Activated B cell treated with CpG ODN at 0.5 μM for 24 hours (primary cell): ENCODE measurements at regions not wholly inside any gene's neighbourhood (a gene's known extent, or its start where the extent isn't known, plus 50 kb on each side); places are given as distances from the start of the nearest gene placed in this dataset.

Experiments
- ATAC-seq: fragments of 200-7000 bp; cut with Tn5 transposase; one replicate; pipeline ENCODE4 v1.10.0; 2021; ENCODE audit warnings: low read depth, mild to moderate bottlenecking, moderate library complexity
- CTCF ChIA-PET: fragments of 350-600 bp; sonication (Branson Sonifier 250); formaldehyde crosslinking; loops from one replicate; lab custom pipeline; 2021; ENCODE audit warnings: antibody characterized with exemption; lab: Charles Lee
- POLR2A ChIA-PET: fragments of 350-600 bp; sonication (Branson Sonifier 250); formaldehyde crosslinking; loops from one replicate; lab custom pipeline; 2021; ENCODE audit warnings: antibody characterized with exemption; lab: Charles Lee
- DNase-seq: peaks from one replicate; pipeline ENCODE4 v3.0.0; 2022
- H3K27ac Mint-ChIP-seq: one replicate; pipeline ENCODE4 v1.8.0; 2020; ENCODE audit warnings: mixed read lengths
- H3K27me3 Mint-ChIP-seq: one replicate; pipeline ENCODE4 v1.8.0; 2021; ENCODE audit warnings: mixed read lengths
- H3K36me3 Mint-ChIP-seq: one replicate; pipeline ENCODE4 v1.8.0; 2021; ENCODE audit warnings: low read depth, mixed read lengths
- H3K4me1 Mint-ChIP-seq: one replicate; pipeline ENCODE4 v1.8.0; 2021; ENCODE audit warnings: mixed read lengths
- H3K4me3 Mint-ChIP-seq: one replicate; pipeline ENCODE4 v1.8.0; 2020; ENCODE audit warnings: mild to moderate bottlenecking, mixed read lengths
- H3K9me3 Mint-ChIP-seq: one replicate; pipeline ENCODE4 v1.8.0; 2020; ENCODE audit warnings: mixed read lengths
- intact Hi-C: fragments of 100-400 bp; cut with micrococcal nuclease; formaldehyde crosslinking; loops from one replicate; pipeline ENCODE4 v1.15.1; 2024
- TF ChIP-seq, protein P1 (sequence below): fragments of 200-600 bp; IDR thresholded peaks from one replicate; pipeline ENCODE4 v1.8.0; 2022; ENCODE audit warnings: antibody characterized with exemption, mild to moderate bottlenecking

DNA sequence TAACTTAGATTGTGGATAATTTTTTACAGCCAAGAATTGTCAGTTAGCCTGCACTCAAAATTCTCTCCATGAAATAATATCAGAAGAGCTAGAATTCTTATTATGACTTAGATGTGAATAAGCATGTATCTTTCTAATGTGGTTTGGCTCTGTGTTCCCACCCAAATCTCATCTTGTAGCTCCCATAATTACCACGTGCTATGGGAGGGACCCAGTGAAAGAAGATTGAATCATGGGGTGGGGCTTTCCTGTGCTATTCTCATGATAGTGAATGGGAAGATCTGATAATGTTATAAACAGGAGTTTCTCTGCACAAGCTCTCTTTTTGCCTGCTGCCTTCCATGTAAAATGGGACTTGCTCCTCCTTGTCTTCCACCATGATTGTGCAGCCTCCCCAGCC, 176.8 kb downstream of the MAT2B start:
- no peak overlapping the region for H3K27ac Mint-ChIP-seq
- TF ChIP-seq, protein P1, sequence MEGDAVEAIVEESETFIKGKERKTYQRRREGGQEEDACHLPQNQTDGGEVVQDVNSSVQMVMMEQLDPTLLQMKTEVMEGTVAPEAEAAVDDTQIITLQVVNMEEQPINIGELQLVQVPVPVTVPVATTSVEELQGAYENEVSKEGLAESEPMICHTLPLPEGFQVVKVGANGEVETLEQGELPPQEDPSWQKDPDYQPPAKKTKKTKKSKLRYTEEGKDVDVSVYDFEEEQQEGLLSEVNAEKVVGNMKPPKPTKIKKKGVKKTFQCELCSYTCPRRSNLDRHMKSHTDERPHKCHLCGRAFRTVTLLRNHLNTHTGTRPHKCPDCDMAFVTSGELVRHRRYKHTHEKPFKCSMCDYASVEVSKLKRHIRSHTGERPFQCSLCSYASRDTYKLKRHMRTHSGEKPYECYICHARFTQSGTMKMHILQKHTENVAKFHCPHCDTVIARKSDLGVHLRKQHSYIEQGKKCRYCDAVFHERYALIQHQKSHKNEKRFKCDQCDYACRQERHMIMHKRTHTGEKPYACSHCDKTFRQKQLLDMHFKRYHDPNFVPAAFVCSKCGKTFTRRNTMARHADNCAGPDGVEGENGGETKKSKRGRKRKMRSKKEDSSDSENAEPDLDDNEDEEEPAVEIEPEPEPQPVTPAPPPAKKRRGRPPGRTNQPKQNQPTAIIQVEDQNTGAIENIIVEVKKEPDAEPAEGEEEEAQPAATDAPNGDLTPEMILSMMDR: no peak
- no peak overlapping the region for H3K4me3 Mint-ChIP-seq
- no peaks in the 10 kb centered on the region for H3K4me1 Mint-ChIP-seq
- POLR2A ChIA-PET: no interaction called here
- H3K9me3 Mint-ChIP-seq: no peaks in the 10 kb centered on the region
- intact Hi-C loops: no loop called here
- peaks cover 14% of the 10 kb centered on the region for H3K27me3 Mint-ChIP-seq
- ATAC-seq (no peak), DNase-seq (no peak)
- no peaks in the 10 kb centered on the region for H3K36me3 Mint-ChIP-seq
- CTCF ChIA-PET: no interaction called here

DNA sequence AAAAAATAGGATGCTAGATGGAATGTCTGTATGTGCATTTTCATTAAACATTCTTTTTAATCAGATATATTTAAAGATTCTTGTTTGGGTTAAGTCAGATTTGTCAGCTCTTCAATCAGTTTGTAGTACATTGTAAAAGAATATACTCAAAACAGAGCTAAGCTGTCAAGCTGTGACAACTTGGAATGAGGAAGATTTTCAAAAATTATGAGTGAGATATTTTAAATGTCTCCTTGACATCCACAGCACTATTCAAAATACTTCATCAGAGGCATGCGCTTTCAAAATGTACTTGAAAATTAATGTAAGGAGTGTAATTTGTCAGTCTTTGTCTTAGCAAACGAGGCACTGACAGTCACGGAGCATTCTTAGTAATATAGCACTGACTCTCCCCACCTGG, 182.0 kb downstream of the MAT2B start:
- H3K27me3 Mint-ChIP-seq: peaks cover 11% of the 10 kb centered on the region
- H3K4me3 Mint-ChIP-seq: no peak overlapping the region
- no peak overlapping the region for H3K27ac Mint-ChIP-seq
- TF ChIP-seq, protein P1: no peak
- ATAC-seq (no peak), DNase-seq (no peak)
- CTCF ChIA-PET: no interaction called here
- no peaks in the 10 kb centered on the region for H3K36me3 Mint-ChIP-seq
- H3K9me3 Mint-ChIP-seq: no peaks in the 10 kb centered on the region
- POLR2A ChIA-PET: no interaction called here
- intact Hi-C loops: no loop called here
- no peaks in the 10 kb centered on the region for H3K4me1 Mint-ChIP-seq

DNA sequence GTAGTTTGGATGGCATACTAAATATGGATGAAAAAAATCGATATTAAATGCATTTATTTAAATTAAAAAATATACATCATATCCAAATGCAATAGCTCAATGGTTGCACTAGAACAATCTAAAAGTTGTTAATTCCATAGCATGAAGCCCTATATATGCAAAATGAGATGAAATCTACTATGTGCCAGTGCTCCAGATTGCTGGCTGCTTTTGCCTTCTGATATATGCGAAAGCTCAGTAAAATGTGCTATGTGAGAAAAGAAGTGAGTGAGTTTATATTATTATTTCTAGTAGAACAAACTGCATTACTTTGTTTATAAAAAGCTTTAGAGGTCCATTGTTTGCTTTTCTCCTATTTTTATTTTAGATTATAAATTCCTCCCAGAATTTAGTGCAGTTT, 186.7 kb downstream of the MAT2B start:
- intact Hi-C loops: loop anchor here (10.0 kb wide), 1 partner anchor 553 kb away; no protein-coding TSS in a partner anchor
- Mint-ChIP-seq H3K27me3 (peaks cover 5% of the 10 kb centered on the region), H3K27ac (no peak overlapping the region)

DNA sequence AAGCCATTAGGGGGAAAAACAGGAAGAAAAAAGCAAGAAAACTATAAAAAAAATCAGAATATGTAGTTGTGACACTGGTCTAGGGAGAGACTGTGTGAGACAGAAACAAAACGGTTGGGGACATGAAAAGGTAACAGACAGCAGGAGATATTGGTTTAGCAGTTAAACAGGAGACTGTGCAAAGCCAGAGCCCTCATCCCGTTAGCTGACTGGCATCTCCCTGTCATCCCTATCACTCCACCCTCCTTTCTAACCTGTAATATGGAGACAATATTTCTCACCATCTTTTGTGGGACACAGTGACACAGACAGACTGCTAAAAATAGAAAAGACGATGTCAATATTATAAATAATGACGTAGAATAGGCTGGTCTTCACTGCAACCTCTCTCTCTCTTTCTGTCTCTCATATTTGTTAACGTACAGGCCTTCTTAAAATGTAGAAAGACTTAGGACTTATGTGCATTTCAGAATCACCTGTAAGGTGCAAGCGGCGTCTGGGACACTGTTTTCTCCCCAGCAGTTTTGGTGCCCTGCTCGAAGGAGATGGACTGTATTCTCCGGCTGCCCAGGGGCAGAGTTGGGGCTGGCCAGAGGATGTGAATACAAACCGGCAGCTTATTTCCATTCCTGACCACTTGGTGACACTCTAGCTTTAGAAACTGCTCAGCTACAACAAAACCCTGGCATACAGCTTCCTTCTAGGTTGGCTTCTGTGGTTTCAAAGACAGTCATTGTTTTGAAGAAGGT, 190.6 kb downstream of the MAT2B start:
- DNase-seq (no peak), ATAC-seq (peak; percentile 95)
- TF ChIP-seq, protein P1: peak; percentile 73
- Mint-ChIP-seq H3K27me3 (peaks cover 2% of the 10 kb centered on the region), H3K9me3 (no peaks in the 10 kb centered on the region), H3K27ac (no peak overlapping the region), H3K4me3 (no peak overlapping the region), H3K36me3 (no peaks in the 10 kb centered on the region), H3K4me1 (peaks cover 9% of the 10 kb centered on the region)
- ChIA-PET CTCF (interaction anchor here (0.6 to 7.9 kb wide), 26 partner anchors 11 to 1530 kb away, joined by 3 to 121 read pairs (median 4); no protein-coding TSS in a partner anchor), POLR2A (interaction anchor here (2.5 kb wide), 1 partner anchor 219 kb away, joined by 8 read pairs; no protein-coding TSS in a partner anchor)
- intact Hi-C loops: loop anchor here (1.0 to 10.0 kb wide), 9 partner anchors 132 to 1763 kb away; no protein-coding TSS in a partner anchor

More for the DNA sequence above, 186.7 kb downstream of the MAT2B start:
- ATAC-seq: no peak
- ChIA-PET POLR2A (no interaction called here), CTCF (interaction anchor here (1.0 to 7.9 kb wide), 2 partner anchors 321 to 812 kb away, joined by 5 to 121 read pairs; no protein-coding TSS in a partner anchor)
- DNase-seq: no peak
- Mint-ChIP-seq H3K4me3 (no peak overlapping the region), H3K9me3 (no peaks in the 10 kb centered on the region), H3K36me3 (no peaks in the 10 kb centered on the region), H3K4me1 (peaks cover 9% of the 10 kb centered on the region)
- TF ChIP-seq, protein P1: no peak

DNA sequence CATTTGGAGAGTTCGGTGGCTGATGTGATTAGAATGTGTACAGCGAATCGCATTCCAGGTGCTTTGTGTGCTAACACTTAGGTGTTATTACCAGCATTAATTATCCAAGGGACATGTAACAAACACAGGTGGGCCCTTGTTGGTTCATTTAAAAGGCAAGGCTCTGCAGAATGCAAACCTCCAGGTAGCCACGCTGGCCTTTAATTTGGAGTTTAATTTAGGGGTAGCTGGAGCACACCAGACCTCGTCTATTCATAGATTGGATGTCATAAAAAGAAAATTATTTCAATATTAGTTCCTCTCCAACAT, 191.1 kb downstream of the MAT2B start:
- intact Hi-C loops: loop anchor here (1.0 to 10.0 kb wide), 9 partner anchors 132 to 1762 kb away; no protein-coding TSS in a partner anchor
- peaks cover 9% of the 10 kb centered on the region for H3K4me1 Mint-ChIP-seq
- CTCF ChIA-PET: interaction anchor here (0.6 to 7.9 kb wide), 25 partner anchors 10 to 1530 kb away, joined by 3 to 121 read pairs (median 4); no protein-coding TSS in a partner anchor
- DNase-seq (no peak), ATAC-seq (no peak)
- H3K36me3 Mint-ChIP-seq: no peaks in the 10 kb centered on the region
- H3K9me3 Mint-ChIP-seq: no peaks in the 10 kb centered on the region
- TF ChIP-seq, protein P1: no peak
- no peak overlapping the region for H3K4me3 Mint-ChIP-seq
- no peak overlapping the region for H3K27ac Mint-ChIP-seq
- POLR2A ChIA-PET: interaction anchor here (0.6 to 2.5 kb wide), 2 partner anchors 219 to 1910 kb away, joined by 3 to 8 read pairs; no protein-coding TSS in a partner anchor
- H3K27me3 Mint-ChIP-seq: peaks cover under 1% of the 10 kb centered on the region
